ENCODE measurements at regions not wholly inside any gene's neighbourhood (a gene's known extent, or its start where the extent isn't known, plus 50 kb on each side); places are given as distances from the start of the nearest gene placed in this dataset.

DNA sequence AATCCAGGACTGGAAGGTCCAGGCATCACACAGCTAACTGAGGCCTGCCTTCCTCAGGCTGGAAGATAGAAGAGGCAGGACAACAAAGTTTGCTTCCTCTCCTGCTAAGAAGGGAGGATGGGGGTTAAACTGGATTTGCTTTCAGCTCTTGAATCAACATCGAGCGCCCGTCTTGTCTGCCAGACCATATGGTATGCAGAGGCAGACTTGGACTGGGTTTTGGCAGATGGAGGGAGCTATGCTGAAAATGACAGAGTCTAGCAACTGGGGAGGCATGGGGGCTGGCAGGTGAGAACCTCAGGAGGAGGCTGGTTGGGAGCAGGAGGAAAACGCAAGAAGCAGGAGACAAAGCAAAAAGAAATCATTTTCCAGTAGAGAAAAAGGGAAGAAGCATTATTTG, 289.5 kb upstream of the IL12B start:
- no peak overlapping the region for H3K27ac ChIP-seq (ENCODE audit: low read depth in 1 of 2, low read length in 2 of 2)
- H3K9me3 ChIP-seq (ENCODE audit: control insufficient read depth in 4 of 4, low read length in 3 of 4): no peaks in the 10 kb centered on the region
- no peaks in the 10 kb centered on the region for H3K36me3 ChIP-seq (ENCODE audit: control insufficient read depth in 4 of 4, insufficient read depth in 3 of 4, low read depth in 1 of 4, low read length in 3 of 4)
- no peaks in the 10 kb centered on the region for H3K27me3 ChIP-seq (ENCODE audit: control insufficient read depth in 4 of 4, insufficient read depth in 4 of 4, low read length in 3 of 4)
- DNase-seq (ENCODE audit: low spot score): no peak
- no peak overlapping the region for H3K9ac ChIP-seq (ENCODE audit: low read depth in 1 of 2, low read length in 2 of 2)
- no peaks in the 10 kb centered on the region for H3K4me1 ChIP-seq (ENCODE audit: control insufficient read depth in 4 of 4, insufficient read depth in 4 of 4, low read length in 3 of 4)
- TF ChIP-seq EGR1 (IDR thresholded peaks at IDR 0.05; ENCODE audit: low read depth in 2 of 2) (no peak), HNF4A (conservative IDR thresholded peaks at IDR 0.05) (no peak), JUND (IDR thresholded peaks at IDR 0.05) (no peak), FOXA2 (IDR thresholded peaks at IDR 0.05) (no peak), RXRA (IDR thresholded peaks at IDR 0.05) (no peak), TAF1 (conservative IDR thresholded peaks at IDR 0.05) (no peak), NR2F2 (IDR thresholded peaks at IDR 0.05) (no peak), HNF4G (IDR thresholded peaks at IDR 0.05) (no peak), GABPA (IDR thresholded peaks at IDR 0.05 in 1 of 2, conservative IDR thresholded peaks at IDR 0.05 in 1 of 2) (no peak), RAD21 (IDR thresholded peaks at IDR 0.05) (no peak), SP1 (IDR thresholded peaks at IDR 0.05) (no peak)
- TF ChIP-seq, protein P1, sequence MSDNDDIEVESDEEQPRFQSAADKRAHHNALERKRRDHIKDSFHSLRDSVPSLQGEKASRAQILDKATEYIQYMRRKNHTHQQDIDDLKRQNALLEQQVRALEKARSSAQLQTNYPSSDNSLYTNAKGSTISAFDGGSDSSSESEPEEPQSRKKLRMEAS (IDR thresholded peaks at IDR 0.05): no peak
- TF ChIP-seq, protein P2, sequence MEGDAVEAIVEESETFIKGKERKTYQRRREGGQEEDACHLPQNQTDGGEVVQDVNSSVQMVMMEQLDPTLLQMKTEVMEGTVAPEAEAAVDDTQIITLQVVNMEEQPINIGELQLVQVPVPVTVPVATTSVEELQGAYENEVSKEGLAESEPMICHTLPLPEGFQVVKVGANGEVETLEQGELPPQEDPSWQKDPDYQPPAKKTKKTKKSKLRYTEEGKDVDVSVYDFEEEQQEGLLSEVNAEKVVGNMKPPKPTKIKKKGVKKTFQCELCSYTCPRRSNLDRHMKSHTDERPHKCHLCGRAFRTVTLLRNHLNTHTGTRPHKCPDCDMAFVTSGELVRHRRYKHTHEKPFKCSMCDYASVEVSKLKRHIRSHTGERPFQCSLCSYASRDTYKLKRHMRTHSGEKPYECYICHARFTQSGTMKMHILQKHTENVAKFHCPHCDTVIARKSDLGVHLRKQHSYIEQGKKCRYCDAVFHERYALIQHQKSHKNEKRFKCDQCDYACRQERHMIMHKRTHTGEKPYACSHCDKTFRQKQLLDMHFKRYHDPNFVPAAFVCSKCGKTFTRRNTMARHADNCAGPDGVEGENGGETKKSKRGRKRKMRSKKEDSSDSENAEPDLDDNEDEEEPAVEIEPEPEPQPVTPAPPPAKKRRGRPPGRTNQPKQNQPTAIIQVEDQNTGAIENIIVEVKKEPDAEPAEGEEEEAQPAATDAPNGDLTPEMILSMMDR (IDR thresholded peaks at IDR 0.05; ENCODE audit: low read depth, low read length, missing input control): no peak
- TF ChIP-seq, protein P3, sequence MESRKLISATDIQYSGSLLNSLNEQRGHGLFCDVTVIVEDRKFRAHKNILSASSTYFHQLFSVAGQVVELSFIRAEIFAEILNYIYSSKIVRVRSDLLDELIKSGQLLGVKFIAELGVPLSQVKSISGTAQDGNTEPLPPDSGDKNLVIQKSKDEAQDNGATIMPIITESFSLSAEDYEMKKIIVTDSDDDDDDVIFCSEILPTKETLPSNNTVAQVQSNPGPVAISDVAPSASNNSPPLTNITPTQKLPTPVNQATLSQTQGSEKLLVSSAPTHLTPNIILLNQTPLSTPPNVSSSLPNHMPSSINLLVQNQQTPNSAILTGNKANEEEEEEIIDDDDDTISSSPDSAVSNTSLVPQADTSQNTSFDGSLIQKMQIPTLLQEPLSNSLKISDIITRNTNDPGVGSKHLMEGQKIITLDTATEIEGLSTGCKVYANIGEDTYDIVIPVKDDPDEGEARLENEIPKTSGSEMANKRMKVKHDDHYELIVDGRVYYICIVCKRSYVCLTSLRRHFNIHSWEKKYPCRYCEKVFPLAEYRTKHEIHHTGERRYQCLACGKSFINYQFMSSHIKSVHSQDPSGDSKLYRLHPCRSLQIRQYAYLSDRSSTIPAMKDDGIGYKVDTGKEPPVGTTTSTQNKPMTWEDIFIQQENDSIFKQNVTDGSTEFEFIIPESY (IDR thresholded peaks at IDR 0.05): no peak
- TF ChIP-seq, protein P4, sequence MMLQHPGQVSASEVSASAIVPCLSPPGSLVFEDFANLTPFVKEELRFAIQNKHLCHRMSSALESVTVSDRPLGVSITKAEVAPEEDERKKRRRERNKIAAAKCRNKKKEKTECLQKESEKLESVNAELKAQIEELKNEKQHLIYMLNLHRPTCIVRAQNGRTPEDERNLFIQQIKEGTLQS (IDR thresholded peaks at IDR 0.05): no peak
- TF ChIP-seq, protein P5, sequence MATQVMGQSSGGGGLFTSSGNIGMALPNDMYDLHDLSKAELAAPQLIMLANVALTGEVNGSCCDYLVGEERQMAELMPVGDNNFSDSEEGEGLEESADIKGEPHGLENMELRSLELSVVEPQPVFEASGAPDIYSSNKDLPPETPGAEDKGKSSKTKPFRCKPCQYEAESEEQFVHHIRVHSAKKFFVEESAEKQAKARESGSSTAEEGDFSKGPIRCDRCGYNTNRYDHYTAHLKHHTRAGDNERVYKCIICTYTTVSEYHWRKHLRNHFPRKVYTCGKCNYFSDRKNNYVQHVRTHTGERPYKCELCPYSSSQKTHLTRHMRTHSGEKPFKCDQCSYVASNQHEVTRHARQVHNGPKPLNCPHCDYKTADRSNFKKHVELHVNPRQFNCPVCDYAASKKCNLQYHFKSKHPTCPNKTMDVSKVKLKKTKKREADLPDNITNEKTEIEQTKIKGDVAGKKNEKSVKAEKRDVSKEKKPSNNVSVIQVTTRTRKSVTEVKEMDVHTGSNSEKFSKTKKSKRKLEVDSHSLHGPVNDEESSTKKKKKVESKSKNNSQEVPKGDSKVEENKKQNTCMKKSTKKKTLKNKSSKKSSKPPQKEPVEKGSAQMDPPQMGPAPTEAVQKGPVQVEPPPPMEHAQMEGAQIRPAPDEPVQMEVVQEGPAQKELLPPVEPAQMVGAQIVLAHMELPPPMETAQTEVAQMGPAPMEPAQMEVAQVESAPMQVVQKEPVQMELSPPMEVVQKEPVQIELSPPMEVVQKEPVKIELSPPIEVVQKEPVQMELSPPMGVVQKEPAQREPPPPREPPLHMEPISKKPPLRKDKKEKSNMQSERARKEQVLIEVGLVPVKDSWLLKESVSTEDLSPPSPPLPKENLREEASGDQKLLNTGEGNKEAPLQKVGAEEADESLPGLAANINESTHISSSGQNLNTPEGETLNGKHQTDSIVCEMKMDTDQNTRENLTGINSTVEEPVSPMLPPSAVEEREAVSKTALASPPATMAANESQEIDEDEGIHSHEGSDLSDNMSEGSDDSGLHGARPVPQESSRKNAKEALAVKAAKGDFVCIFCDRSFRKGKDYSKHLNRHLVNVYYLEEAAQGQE (IDR thresholded peaks at IDR 0.05): no peak
- 52% methylated on average over 4 of the region's 4 CpGs for WGBS
- H3K4me3 ChIP-seq (ENCODE audit: low read depth in 1 of 3, low read length in 3 of 3): no peak overlapping the region
